ENCODE measurements at regions not wholly inside any gene's neighbourhood (a gene's known extent, or its start where the extent isn't known, plus 50 kb on each side); places are given as distances from the start of the nearest gene placed in this dataset.

DNA sequence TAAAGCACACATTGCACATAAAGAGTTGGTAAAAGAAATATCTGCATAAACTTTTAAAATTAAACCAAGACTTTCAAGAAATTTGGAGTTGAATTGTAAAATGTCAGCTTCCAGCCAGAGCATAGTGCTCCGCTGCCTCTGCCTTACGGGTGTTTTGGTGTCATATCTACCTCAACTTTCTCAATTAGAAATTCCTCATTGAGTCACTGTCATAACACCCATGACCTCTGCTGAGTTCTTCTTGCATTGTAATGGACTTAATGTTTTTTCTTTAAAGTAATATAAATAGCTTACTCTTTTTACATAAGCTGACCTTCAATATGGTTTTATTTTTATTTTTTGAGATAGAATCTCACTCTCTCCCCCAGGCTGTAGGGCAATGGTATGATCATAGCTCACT lies 551.0 kb upstream of the NBEA start:
- intact Hi-C loops (cut with DNase I; ENCODE audit: low total_unique reads), result no loop called here
- no peak overlapping the region for H3K27ac ChIP-seq
- no peak for DNase-seq
- no peaks in the 10 kb centered on the region for H3K9me3 ChIP-seq
- WGBS, 2 donors, result 85 to 98% methylated on average over 2 of the region's 2 CpGs
- H3K4me1 ChIP-seq, result no peaks in the 10 kb centered on the region
- no peaks in the 10 kb centered on the region for H3K27me3 ChIP-seq
- H3K36me3 ChIP-seq (ENCODE audit: low read depth, missing control alignments), result no peaks in the 10 kb centered on the region
- TF ChIP-seq, protein P1, sequence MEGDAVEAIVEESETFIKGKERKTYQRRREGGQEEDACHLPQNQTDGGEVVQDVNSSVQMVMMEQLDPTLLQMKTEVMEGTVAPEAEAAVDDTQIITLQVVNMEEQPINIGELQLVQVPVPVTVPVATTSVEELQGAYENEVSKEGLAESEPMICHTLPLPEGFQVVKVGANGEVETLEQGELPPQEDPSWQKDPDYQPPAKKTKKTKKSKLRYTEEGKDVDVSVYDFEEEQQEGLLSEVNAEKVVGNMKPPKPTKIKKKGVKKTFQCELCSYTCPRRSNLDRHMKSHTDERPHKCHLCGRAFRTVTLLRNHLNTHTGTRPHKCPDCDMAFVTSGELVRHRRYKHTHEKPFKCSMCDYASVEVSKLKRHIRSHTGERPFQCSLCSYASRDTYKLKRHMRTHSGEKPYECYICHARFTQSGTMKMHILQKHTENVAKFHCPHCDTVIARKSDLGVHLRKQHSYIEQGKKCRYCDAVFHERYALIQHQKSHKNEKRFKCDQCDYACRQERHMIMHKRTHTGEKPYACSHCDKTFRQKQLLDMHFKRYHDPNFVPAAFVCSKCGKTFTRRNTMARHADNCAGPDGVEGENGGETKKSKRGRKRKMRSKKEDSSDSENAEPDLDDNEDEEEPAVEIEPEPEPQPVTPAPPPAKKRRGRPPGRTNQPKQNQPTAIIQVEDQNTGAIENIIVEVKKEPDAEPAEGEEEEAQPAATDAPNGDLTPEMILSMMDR (IDR thresholded peaks at IDR 0.05), result no peak
- no peak for TF ChIP-seq POLR2A (IDR thresholded peaks at IDR 0.05)
- H3K4me3 ChIP-seq, result no peak overlapping the region

DNA sequence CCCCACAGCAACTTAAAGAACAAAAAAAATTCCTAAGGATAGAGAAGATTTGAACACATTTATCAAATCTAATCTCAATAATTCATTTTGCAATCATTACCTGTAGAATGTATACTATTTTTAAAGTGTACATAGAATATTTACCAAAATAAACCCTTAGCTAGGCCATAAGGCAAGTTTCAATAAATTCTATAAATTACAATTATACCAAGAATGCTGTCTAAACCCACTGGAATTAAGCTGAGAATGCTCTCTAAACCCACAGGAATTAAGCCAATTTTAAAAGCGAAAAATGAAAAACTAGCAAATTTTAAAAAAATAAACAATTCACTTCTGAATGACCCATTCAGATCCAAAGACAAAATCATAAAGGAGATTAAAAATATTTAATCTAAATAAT lies 540.4 kb upstream of the NBEA start:
- intact Hi-C loops (cut with DNase I; ENCODE audit: low total_unique reads), result no loop called here
- WGBS, 2 donors, result 85 to 89% methylated on average over 1 of the region's 1 CpG
- no peaks in the 10 kb centered on the region for H3K4me1 ChIP-seq

DNA sequence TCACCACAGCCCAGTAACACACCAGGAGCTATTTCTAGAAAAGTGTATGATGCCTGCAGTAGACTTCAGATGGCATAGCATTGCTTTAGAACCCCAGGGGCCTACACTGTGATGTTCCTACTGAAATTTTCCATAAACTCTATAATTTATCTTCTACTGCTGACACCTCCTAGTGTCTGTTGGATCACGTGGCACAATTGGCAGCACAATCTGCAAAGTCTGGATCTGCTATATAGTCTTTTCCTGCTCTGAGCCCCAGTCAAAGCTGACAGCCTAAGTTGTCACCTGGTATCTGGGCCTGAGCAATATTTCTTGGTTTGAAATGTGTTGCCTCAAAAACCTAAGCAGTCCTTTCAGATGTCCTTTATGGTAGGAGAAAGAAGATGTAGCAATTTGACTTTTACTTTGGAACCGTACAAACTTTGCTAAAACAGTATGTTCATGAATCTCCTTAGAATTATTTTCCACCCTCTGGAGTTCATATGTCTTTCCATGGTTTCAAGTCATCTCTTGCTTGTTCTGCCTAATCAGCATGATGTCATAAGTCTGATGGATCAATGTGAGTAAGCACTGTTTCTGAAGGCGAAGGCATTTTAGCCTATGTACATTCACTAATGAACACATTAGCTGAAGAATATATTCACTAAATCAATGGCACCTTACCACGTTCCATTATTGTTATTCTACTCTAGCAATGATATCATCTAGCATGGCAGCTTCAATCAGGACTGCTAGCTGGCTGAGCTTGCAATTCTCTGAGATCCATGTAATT lies 536.5 kb upstream of the NBEA start:
- H3K36me3 ChIP-seq (ENCODE audit: low read depth, missing control alignments), result no peaks in the 10 kb centered on the region
- H3K27ac ChIP-seq, result no peak overlapping the region
- no peak for TF ChIP-seq POLR2A (IDR thresholded peaks at IDR 0.05)
- TF ChIP-seq, protein P1 (IDR thresholded peaks at IDR 0.05), result no peak
- no peaks in the 10 kb centered on the region for H3K4me1 ChIP-seq
- H3K9me3 ChIP-seq, result no peaks in the 10 kb centered on the region
- no peak overlapping the region for H3K4me3 ChIP-seq
- H3K27me3 ChIP-seq, result no peaks in the 10 kb centered on the region
- intact Hi-C loops (cut with DNase I; ENCODE audit: low total_unique reads), result no loop called here
- no peak for DNase-seq
- 87 to 89% methylated on average over 4 of the region's 4 CpGs for WGBS, 2 donors

More for the DNA sequence above, 540.4 kb upstream of the NBEA start:
- no peak overlapping the region for H3K4me3 ChIP-seq
- H3K27me3 ChIP-seq, result no peaks in the 10 kb centered on the region
- H3K9me3 ChIP-seq, result no peaks in the 10 kb centered on the region
- no peak for DNase-seq
- no peak for TF ChIP-seq POLR2A (IDR thresholded peaks at IDR 0.05)
- TF ChIP-seq, protein P1 (IDR thresholded peaks at IDR 0.05), result no peak
- H3K36me3 ChIP-seq (ENCODE audit: low read depth, missing control alignments), result no peaks in the 10 kb centered on the region
- H3K27ac ChIP-seq, result no peak overlapping the region

DNA sequence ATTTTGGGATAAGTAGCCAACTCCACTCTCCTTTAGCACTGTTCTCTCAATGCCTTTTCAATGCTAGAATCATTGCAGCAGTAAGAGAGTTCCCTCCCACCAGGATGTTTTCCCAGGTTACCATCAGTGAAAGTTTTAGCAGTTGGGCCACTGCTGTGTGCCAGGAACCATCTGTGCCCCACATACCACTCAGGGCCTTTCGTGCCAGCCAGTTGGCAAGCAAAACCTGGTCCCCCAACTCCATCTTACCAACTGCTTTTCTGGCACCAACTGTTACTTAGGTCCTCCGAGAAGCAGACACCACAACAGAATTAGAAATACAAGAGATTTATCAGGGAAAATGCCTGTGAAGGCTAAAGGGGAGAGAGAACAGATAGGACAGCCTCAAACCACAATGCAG lies 533.4 kb upstream of the NBEA start:
- WGBS, 2 donors, result 84 to 97% methylated on average over 2 of the region's 2 CpGs
- intact Hi-C loops (cut with DNase I; ENCODE audit: low total_unique reads), result no loop called here
- Histone ChIP-seq H3K4me3 (no peak overlapping the region), H3K36me3 (ENCODE audit: low read depth, missing control alignments) (no peaks in the 10 kb centered on the region), H3K27me3 (no peaks in the 10 kb centered on the region), H3K27ac (no peak overlapping the region), H3K4me1 (no peaks in the 10 kb centered on the region), H3K9me3 (no peaks in the 10 kb centered on the region)
- TF ChIP-seq POLR2A (IDR thresholded peaks at IDR 0.05), result no peak
- TF ChIP-seq, protein P1 (IDR thresholded peaks at IDR 0.05), result no peak
- no peak for DNase-seq

All from testis (tissue), 2 donors.